WTC11 (cell line): ENCODE measurements at regions not wholly inside any gene's neighbourhood (a gene's known extent, or its start where the extent isn't known, plus 50 kb on each side); places are given as distances from the start of the nearest gene placed in this dataset.

Experiments
- CREB1 ChIP-seq: sonication (generic); formaldehyde crosslinking; IDR thresholded peaks from 2 replicates; pipeline ENCODE4 v1.8.0; 2023; ENCODE audit warnings: mild to moderate bottlenecking, missing genetic modification reagents
- EMX1 ChIP-seq: fragments of 250-450 bp; sonication (Bioruptor Pico); IDR thresholded peaks from 2 replicates; pipeline ENCODE4 v1.8.0; 2021; ENCODE audit warnings: mild to moderate bottlenecking
- FOXJ3 ChIP-seq: sonication (generic); formaldehyde crosslinking; IDR thresholded peaks from 2 replicates; pipeline ENCODE4 v1.9.0; 2021; ENCODE audit warnings: missing genetic modification reagents, mild to moderate bottlenecking, borderline replicate concordance
- FOXK1 ChIP-seq: sonication (generic); formaldehyde crosslinking; IDR thresholded peaks from 2 replicates; pipeline ENCODE4 v1.8.0; 2022; ENCODE audit warnings: mild to moderate bottlenecking, moderate library complexity, missing genetic modification reagents
- ZNF423 ChIP-seq: fragments of 250-450 bp; sonication (Bioruptor Pico); IDR thresholded peaks from 2 replicates; pipeline ENCODE4 v2.1.2; 2022; ENCODE audit warnings: mild to moderate bottlenecking, moderate library complexity
- TF ChIP-seq, protein P1 (sequence below): fragments of 200-600 bp; IDR thresholded peaks from 2 replicates; pipeline ENCODE4 v1.8.0; 2022; ENCODE audit warnings: antibody characterized with exemption
- TF ChIP-seq, protein P2 (sequence below): sonication (generic); formaldehyde crosslinking; conservative IDR thresholded peaks from 2 replicates; pipeline ENCODE4 v1.8.1; 2023; ENCODE audit warnings: mild to moderate bottlenecking, low read depth, missing genetic modification reagents, moderate library complexity
- TF ChIP-seq, protein P3 (sequence below): fragments of 250-450 bp; sonication (Bioruptor Pico); conservative IDR thresholded peaks from 2 replicates; pipeline ENCODE4 v1.9.0; 2021; ENCODE audit warnings: mild to moderate bottlenecking
- TF ChIP-seq, protein P4 (sequence below): sonication (generic); formaldehyde crosslinking; IDR thresholded peaks from 2 replicates; pipeline ENCODE4 v1.8.1; 2022; ENCODE audit warnings: mild to moderate bottlenecking, missing genetic modification reagents, moderate library complexity, borderline replicate concordance
- TF ChIP-seq, protein P5 (sequence below): sonication (generic); formaldehyde crosslinking; IDR thresholded peaks from 2 replicates; pipeline ENCODE4 v1.8.0; 2022; ENCODE audit warnings: mild to moderate bottlenecking, missing genetic modification reagents
- TF ChIP-seq, protein P6 (sequence below): sonication (generic); formaldehyde crosslinking; IDR thresholded peaks from 2 replicates; pipeline ENCODE4 v1.8.1; 2022; ENCODE audit warnings: low read depth, missing genetic modification reagents, borderline replicate concordance

DNA sequence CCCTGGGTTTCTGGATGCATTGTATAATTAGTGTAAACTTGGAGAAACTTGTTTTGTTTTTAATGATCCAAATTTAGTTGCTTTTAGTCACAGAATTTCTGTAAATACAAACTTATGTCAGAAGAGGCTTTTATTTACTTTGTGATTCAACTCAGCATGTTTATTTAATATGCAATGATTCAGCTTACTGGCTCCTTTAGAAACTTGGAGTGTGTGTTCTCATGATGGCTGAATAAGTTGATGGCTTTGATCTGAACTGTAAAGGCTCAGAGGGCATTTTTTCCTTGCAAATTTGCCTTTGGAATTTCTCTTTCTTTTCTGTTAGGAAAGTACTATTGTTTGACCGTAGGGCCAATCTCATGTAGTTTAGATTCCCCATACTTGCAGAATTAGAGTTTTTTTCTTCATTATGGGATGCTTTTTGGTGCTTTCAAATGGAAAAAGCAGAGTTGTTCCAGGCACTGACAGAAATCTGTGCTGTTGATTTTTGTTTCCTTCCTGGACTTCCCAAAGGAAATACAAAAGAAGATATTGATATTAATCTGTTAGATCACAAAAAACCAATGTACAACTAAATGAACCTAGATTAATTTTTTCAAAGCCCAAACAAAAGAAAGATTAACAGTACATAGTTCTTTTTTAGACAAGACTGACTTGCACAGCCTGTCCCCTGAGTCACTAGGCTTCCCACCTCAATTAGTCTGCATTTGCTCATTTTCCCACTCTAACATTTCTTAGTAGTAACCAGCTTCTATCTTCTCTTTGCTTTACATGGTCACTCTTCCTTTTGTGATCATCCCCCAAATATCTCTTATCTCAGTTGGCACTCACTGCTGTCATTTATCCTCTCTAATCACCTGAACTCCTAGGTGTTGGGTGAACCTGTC is 96.8 kb upstream of the AGR3 start:
- TF ChIP-seq, protein P1, sequence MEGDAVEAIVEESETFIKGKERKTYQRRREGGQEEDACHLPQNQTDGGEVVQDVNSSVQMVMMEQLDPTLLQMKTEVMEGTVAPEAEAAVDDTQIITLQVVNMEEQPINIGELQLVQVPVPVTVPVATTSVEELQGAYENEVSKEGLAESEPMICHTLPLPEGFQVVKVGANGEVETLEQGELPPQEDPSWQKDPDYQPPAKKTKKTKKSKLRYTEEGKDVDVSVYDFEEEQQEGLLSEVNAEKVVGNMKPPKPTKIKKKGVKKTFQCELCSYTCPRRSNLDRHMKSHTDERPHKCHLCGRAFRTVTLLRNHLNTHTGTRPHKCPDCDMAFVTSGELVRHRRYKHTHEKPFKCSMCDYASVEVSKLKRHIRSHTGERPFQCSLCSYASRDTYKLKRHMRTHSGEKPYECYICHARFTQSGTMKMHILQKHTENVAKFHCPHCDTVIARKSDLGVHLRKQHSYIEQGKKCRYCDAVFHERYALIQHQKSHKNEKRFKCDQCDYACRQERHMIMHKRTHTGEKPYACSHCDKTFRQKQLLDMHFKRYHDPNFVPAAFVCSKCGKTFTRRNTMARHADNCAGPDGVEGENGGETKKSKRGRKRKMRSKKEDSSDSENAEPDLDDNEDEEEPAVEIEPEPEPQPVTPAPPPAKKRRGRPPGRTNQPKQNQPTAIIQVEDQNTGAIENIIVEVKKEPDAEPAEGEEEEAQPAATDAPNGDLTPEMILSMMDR = no peak
- TF ChIP-seq ZNF423 (CRISPR knock-in tag) = no peak
- TF ChIP-seq, protein P2, sequence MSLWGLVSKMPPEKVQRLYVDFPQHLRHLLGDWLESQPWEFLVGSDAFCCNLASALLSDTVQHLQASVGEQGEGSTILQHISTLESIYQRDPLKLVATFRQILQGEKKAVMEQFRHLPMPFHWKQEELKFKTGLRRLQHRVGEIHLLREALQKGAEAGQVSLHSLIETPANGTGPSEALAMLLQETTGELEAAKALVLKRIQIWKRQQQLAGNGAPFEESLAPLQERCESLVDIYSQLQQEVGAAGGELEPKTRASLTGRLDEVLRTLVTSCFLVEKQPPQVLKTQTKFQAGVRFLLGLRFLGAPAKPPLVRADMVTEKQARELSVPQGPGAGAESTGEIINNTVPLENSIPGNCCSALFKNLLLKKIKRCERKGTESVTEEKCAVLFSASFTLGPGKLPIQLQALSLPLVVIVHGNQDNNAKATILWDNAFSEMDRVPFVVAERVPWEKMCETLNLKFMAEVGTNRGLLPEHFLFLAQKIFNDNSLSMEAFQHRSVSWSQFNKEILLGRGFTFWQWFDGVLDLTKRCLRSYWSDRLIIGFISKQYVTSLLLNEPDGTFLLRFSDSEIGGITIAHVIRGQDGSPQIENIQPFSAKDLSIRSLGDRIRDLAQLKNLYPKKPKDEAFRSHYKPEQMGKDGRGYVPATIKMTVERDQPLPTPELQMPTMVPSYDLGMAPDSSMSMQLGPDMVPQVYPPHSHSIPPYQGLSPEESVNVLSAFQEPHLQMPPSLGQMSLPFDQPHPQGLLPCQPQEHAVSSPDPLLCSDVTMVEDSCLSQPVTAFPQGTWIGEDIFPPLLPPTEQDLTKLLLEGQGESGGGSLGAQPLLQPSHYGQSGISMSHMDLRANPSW (CRISPR knock-in tag) = no peak
- TF ChIP-seq, protein P3, sequence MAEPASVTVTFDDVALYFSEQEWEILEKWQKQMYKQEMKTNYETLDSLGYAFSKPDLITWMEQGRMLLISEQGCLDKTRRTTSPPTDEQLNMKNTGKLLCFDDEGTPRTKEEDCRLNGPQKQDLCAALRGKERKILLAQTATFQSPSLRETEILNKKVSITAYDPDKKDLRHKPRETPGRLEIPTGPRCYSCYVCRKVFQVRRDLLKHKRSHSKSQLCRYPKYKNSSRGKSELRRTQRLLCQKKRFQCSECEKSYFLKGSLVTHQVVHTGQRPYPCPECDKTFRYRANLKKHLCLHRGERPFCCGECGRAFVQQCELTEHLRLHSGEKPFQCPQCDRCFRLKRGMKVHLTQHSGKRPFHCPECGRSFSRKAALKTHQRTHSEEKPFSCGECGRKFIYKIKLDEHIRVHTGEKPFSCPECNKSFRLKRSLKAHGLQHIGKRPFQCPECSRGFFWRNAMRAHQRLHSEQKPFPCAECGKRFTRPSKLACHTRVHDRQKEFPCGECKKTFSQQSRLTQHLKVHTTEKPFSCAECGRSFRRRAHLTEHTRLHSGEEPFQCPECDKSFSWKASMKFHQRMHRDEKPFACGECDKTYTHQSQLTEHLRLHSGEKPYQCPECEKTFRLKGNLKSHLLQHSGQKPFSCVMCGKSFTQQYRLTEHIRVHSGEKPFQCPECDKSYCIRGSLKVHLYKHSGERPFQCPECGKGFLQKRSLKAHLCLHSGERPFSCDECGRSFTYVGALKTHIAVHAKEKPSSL = no peak
- TF ChIP-seq FOXJ3 (CRISPR knock-in tag) = no peak
- TF ChIP-seq FOXK1 (CRISPR knock-in tag) = no peak
- no peak for TF ChIP-seq EMX1 (CRISPR knock-in tag)
- TF ChIP-seq, protein P4, sequence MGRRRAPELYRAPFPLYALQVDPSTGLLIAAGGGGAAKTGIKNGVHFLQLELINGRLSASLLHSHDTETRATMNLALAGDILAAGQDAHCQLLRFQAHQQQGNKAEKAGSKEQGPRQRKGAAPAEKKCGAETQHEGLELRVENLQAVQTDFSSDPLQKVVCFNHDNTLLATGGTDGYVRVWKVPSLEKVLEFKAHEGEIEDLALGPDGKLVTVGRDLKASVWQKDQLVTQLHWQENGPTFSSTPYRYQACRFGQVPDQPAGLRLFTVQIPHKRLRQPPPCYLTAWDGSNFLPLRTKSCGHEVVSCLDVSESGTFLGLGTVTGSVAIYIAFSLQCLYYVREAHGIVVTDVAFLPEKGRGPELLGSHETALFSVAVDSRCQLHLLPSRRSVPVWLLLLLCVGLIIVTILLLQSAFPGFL (CRISPR knock-in tag) = no peak
- TF ChIP-seq, protein P5, sequence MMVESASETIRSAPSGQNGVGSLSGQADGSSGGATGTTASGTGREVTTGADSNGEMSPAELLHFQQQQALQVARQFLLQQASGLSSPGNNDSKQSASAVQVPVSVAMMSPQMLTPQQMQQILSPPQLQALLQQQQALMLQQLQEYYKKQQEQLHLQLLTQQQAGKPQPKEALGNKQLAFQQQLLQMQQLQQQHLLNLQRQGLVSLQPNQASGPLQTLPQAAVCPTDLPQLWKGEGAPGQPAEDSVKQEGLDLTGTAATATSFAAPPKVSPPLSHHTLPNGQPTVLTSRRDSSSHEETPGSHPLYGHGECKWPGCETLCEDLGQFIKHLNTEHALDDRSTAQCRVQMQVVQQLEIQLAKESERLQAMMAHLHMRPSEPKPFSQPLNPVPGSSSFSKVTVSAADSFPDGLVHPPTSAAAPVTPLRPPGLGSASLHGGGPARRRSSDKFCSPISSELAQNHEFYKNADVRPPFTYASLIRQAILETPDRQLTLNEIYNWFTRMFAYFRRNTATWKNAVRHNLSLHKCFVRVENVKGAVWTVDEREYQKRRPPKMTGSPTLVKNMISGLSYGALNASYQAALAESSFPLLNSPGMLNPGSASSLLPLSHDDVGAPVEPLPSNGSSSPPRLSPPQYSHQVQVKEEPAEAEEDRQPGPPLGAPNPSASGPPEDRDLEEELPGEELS (CRISPR knock-in tag) = no peak
- TF ChIP-seq, protein P6, sequence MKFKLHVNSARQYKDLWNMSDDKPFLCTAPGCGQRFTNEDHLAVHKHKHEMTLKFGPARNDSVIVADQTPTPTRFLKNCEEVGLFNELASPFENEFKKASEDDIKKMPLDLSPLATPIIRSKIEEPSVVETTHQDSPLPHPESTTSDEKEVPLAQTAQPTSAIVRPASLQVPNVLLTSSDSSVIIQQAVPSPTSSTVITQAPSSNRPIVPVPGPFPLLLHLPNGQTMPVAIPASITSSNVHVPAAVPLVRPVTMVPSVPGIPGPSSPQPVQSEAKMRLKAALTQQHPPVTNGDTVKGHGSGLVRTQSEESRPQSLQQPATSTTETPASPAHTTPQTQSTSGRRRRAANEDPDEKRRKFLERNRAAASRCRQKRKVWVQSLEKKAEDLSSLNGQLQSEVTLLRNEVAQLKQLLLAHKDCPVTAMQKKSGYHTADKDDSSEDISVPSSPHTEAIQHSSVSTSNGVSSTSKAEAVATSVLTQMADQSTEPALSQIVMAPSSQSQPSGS (CRISPR knock-in tag) = no peak
- TF ChIP-seq CREB1 (CRISPR knock-in tag) = no peak
